NCI-H446 (cell line): ENCODE measurements at regions not wholly inside any gene's neighbourhood (a gene's known extent, or its start where the extent isn't known, plus 50 kb on each side); places are given as distances from the start of the nearest gene placed in this dataset.
A peak's percentile ranks its signal among the peaks of the same experiment; 100 is the strongest.

Source experiments
- DNase-seq, 2 experiments: peaks; one replicate each; lab custom pipeline; 2025; lab: John Stamatoyannopoulos, UW

DNA sequence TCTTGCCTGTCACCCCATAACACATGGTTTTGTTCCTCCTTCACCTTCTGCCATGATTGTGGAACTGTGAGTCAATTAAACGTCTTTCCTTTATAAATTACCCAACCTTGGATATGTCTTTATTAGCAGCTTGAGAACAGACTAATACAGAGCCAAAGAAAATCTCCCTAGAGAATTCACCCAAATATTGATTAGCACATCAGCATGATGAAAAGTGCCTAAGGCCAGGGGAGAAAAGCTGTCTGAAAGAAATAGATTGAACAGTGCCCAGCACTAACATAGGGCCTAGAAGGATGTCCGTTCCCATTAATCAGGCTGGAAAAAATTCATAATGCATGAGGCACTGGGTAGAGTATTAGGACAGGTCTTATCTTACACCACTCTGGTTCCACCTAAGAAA, 111.9 kb upstream of the CALN1 start:
- DNase-seq, result no peak

GRCh38 chr7:72504061-72504706, 92.0 kb upstream of the CALN1 start:
- no peak for DNase-seq

- no peak for DNase-seq
Measured at GRCh38 chr7:72503644-72504043, 91.5 kb upstream of the CALN1 start.

DNA sequence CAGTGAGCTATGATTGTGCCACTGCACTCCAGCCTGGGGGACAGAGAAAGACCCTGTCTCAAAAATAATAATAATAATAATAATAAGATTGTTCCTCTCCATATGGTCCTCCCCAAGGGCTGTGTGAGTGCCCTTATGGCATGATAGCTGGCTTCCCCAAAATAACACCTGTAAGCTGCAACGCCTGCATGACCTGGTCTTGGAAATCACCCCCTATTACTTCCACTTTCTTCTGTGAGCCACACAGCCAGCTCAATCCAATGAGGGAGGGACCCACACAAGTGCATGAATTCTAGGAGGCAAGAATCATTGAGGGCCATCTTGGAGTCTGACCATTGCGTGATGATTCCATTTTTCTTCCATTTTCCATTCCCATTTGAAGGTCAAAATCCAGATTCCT, 82.7 kb upstream of the CALN1 start:
- no peak for DNase-seq

- DNase-seq, result peak in 1 of 2 experiments; percentile 36
Measured at GRCh38 chr7:72493850-72494661, 81.9 kb upstream of the CALN1 start.

- no peak for DNase-seq
Measured at GRCh38 chr7:72492461-72493065, 80.4 kb upstream of the CALN1 start.

DNA sequence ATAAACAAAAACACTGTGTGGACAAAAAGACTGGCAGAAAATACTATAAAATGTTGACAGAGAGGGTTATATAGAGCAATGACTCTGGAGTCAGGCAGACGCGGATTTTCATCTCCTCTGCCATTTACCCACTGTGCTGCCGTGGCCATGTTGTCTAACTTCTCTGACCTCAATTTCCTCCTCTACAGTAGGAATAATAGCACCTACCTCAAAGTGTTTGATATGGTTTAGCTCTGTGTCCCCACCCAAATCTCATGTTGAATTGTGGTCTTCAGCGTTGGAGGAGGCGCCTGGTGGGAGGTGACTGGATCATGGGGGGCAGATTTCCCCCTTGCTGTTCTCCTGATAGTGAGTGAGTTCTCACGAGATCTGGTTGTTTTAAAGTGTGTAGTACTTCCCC, 78.2 kb upstream of the CALN1 start:
- DNase-seq, result no peak

DNA sequence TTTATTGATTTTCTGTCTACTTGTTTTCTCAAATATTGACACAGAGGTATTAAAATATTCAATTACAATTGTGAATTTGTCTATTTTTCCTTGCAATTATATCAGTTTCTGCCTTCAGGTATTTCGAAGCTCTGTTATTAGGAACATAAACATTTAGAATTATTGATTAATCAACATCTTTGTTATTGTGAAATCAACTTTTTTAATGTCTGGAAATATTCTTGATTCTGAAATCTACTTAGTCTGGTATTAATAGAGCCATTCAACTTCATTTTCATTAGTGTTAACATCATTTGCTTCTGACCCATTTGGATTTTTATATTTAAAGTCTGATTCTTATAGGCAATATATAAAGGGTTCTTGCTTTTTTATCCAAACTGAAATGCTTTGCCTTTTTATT, 69.8 kb upstream of the CALN1 start:
- no peak for DNase-seq

- no peak for DNase-seq
Measured at GRCh38 chr7:72476608-72477305, 64.6 kb upstream of the CALN1 start.

DNA sequence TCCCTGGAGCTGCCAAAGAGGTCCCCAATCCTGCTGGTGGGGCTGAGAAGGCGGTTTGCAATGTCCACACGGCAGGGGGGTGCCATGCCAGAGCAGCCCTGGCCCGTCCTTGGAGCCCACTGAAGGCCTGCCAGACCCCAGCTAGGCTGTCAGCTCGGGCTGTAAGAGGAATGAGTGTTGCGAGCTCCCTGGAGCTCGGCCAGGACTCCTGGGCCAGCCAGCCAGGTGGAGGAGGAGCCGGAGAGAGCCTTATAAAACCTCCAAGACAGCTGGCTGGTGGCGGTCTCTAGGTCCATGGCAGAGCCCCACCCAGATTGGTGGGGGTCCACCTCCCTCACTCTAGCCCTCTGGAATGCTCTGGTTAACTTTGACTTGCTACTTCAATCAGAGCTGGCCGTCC, 55.1 kb upstream of the CALN1 start:
- no peak for DNase-seq

DNA sequence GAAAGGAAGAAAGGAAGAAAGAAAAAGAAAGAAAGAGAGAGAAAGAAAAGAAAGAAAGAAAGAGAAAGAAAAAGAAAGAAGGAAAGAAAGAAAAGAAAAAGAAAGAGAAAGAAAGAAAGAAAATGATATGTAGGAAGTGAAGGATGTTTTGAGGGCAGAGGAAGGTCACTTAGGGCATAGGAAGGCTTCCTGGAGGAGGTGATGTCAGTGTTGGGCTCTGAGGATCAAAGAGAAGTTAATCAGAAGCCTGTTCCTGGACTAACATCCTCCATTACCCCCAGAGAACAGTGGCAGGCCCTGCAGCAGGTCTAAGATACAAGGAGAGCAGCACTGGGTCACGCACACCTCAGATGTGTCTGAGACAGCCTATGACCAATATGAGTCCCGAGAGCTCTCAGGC, 54.7 kb upstream of the CALN1 start:
- DNase-seq, result no peak

GRCh38 chr7:72465521-72465920, 53.4 kb upstream of the CALN1 start:
- no peak for DNase-seq

GRCh38 chr7:72462311-72462710, 50.2 kb upstream of the CALN1 start:
- DNase-seq, result no peak
